GM21360 (cell line): ENCODE measurements at regions not wholly inside any gene's neighbourhood (a gene's known extent, or its start where the extent isn't known, plus 50 kb on each side); places are given as distances from the start of the nearest gene placed in this dataset.
"Not testable (repeated sequence)": the region's sequence is repeated elsewhere in the genome, so short reads cannot be mapped to it uniquely, and the experiment has no call there.

Experiments used
- ATAC-seq: cut with Tn5 transposase; IDR thresholded peaks from one replicate; pipeline ENCODE4 v1.9.1; 2021; ENCODE audit warnings: mild to moderate bottlenecking, moderate library complexity; ENCODE audit not compliant: unreplicated experiment

GRCh38 chr4:156553659-156554058, 417.9 kb downstream of the PDGFC start:
- ATAC-seq = no peak

- no peak for ATAC-seq
Measured at GRCh38 chr4:156547891-156548290, 423.7 kb downstream of the PDGFC start.

- no peak for ATAC-seq
Measured at GRCh38 chr4:156547439-156547838, 424.2 kb downstream of the PDGFC start.

- no peak for ATAC-seq
Measured at GRCh38 chr4:156545003-156545785, 426.4 kb downstream of the PDGFC start.

- ATAC-seq = no peak
Measured at GRCh38 chr4:156539376-156539775, 432.2 kb downstream of the PDGFC start.

- ATAC-seq = no peak
Measured at GRCh38 chr4:156538651-156539257, 432.8 kb downstream of the PDGFC start.

GRCh38 chr4:156538210-156538609, 433.4 kb downstream of the PDGFC start:
- ATAC-seq = no peak

GRCh38 chr4:156537286-156537685, 434.3 kb downstream of the PDGFC start:
- no peak for ATAC-seq

- ATAC-seq = no peak
Measured at GRCh38 chr4:156536661-156537060, 434.9 kb downstream of the PDGFC start.

GRCh38 chr4:156534205-156534604, 437.4 kb downstream of the PDGFC start:
- ATAC-seq = no peak

- no peak for ATAC-seq
Measured at GRCh38 chr4:156528216-156528615, 443.4 kb downstream of the PDGFC start.

GRCh38 chr4:156527237-156527993, 444.2 kb downstream of the PDGFC start:
- ATAC-seq = no peak

GRCh38 chr4:156523991-156524390, 447.6 kb downstream of the PDGFC start:
- no peak for ATAC-seq

- ATAC-seq = no peak
Measured at GRCh38 chr4:156523492-156523891, 448.1 kb downstream of the PDGFC start.

GRCh38 chr4:156521631-156522030, 450.0 kb downstream of the PDGFC start:
- no peak for ATAC-seq

- ATAC-seq = no peak
Measured at GRCh38 chr4:156517956-156518355, 453.6 kb downstream of the PDGFC start.

GRCh38 chr4:156517546-156517945, 454.1 kb downstream of the PDGFC start:
- no peak for ATAC-seq

GRCh38 chr4:156516698-156517097, 454.9 kb downstream of the PDGFC start:
- ATAC-seq = no peak

- no peak for ATAC-seq
Measured at GRCh38 chr4:156515295-156515694, 456.3 kb downstream of the PDGFC start.

- no peak for ATAC-seq
Measured at GRCh38 chr4:156512622-156513021, 459.0 kb downstream of the PDGFC start.

- not testable (repeated sequence) for ATAC-seq
Measured at GRCh38 chr4:156509921-156510320, 461.7 kb downstream of the PDGFC start.
